GM19239 (cell line): ENCODE measurements at regions not wholly inside any gene's neighbourhood (a gene's known extent, or its start where the extent isn't known, plus 50 kb on each side); places are given as distances from the start of the nearest gene placed in this dataset.

Source experiments
- DNase-seq: peaks from one replicate; pipeline ENCODE4 v3.0.0; 2011; ENCODE audit warnings: low spot score; ENCODE audit not compliant: insufficient read length
- FAIRE-seq: peaks from 2 replicates; lab custom pipeline; 2011; peaks lifted over from hg19 to GRCh38; lab: Jason Lieb, UNC

- DNase-seq (no peak), FAIRE-seq (no peak)
Measured at GRCh38 chr6:40340957-40341356, 246.2 kb downstream of the LRFN2 start.

- no peak for FAIRE-seq
- no peak for DNase-seq
Measured at GRCh38 chr6:40340196-40340595, 247.0 kb downstream of the LRFN2 start.

- no peak for DNase-seq
- no peak for FAIRE-seq
Measured at GRCh38 chr6:40338306-40338705, 248.9 kb downstream of the LRFN2 start.

GRCh38 chr6:40336940-40337760, 250.0 kb downstream of the LRFN2 start:
- no peak for FAIRE-seq
- no peak for DNase-seq

- no peak for FAIRE-seq
- DNase-seq = no peak
Measured at GRCh38 chr6:40336296-40336695, 250.9 kb downstream of the LRFN2 start.

- DNase-seq = no peak
- FAIRE-seq = no peak
Measured at GRCh38 chr6:40334496-40335270, 252.5 kb downstream of the LRFN2 start.

GRCh38 chr6:40331545-40331944, 255.6 kb downstream of the LRFN2 start:
- FAIRE-seq = no peak

GRCh38 chr6:40330301-40330721, 256.9 kb downstream of the LRFN2 start:
- DNase-seq (no peak), FAIRE-seq (no peak)

More at GRCh38 chr6:40331545-40331944, 255.6 kb downstream of the LRFN2 start:
- DNase-seq = no peak

- DNase-seq (no peak), FAIRE-seq (no peak)
Measured at GRCh38 chr6:40328986-40329545, 258.1 kb downstream of the LRFN2 start.

GRCh38 chr6:40328386-40328985, 258.7 kb downstream of the LRFN2 start:
- peak; percentile 18 for DNase-seq

GRCh38 chr6:40326714-40327421, 260.3 kb downstream of the LRFN2 start:
- DNase-seq = no peak
- no peak for FAIRE-seq

More at GRCh38 chr6:40328386-40328985, 258.7 kb downstream of the LRFN2 start:
- no peak for FAIRE-seq

GRCh38 chr6:40325791-40326190, 261.4 kb downstream of the LRFN2 start:
- no peak for DNase-seq

GRCh38 chr6:40325041-40325440, 262.1 kb downstream of the LRFN2 start:
- FAIRE-seq (no peak), DNase-seq (no peak)

More at GRCh38 chr6:40325791-40326190, 261.4 kb downstream of the LRFN2 start:
- no peak for FAIRE-seq

GRCh38 chr6:40323881-40324634, 263.1 kb downstream of the LRFN2 start:
- DNase-seq (no peak), FAIRE-seq (no peak)

GRCh38 chr6:40322336-40322735, 264.8 kb downstream of the LRFN2 start:
- DNase-seq = no peak
- no peak for FAIRE-seq

- FAIRE-seq (no peak), DNase-seq (no peak)
Measured at GRCh38 chr6:40321616-40322015, 265.5 kb downstream of the LRFN2 start.

- DNase-seq = no peak
- FAIRE-seq = no peak
Measured at GRCh38 chr6:40320947-40321346, 266.2 kb downstream of the LRFN2 start.

GRCh38 chr6:40320441-40320840, 266.7 kb downstream of the LRFN2 start:
- FAIRE-seq (no peak), DNase-seq (no peak)

- DNase-seq = no peak
- FAIRE-seq = no peak
Measured at GRCh38 chr6:40319124-40319523, 268.0 kb downstream of the LRFN2 start.
